ENCODE measurements at regions not wholly inside any gene's neighbourhood (a gene's known extent, or its start where the extent isn't known, plus 50 kb on each side); places are given as distances from the start of the nearest gene placed in this dataset.

DNA sequence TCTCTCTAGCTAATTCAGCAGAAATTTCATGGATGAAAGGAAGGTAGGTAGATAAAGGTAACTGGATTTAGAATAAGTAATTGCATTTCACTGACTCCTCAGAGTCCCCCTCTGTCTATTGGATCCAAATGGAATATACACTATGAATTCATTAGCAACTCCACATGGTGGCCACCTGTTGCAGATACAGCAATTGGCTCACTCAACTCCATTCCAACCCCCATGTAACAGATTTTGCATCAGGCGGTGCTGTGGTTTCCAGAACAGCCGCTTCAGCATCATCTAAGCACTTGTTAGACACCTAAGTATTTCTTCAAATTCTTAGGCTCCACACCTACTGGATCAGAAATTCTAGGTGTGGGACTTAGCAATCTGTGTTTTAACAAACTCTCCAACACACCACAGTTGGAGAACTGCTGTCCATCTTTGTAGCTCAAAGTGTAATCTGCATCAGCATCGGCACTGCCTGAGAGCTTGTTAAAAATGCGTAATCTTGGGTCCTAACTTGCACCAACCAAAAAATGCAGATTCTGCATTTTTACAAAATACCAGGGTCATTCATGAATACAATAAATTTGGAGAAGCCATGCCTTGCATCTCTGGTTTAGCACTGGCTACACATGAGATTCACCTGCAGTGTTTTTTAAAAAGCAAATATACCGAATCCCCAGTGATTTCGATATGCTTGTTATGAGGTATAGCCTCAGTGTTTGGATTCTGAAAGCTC is 413.8 kb upstream of the CD180 start:
- Mint-ChIP-seq H3K27ac (ENCODE audit: unreplicated experiment) (no peak overlapping the region), H3K4me1 (ENCODE audit: low read depth, unreplicated experiment) (peaks cover 16% of the 10 kb centered on the region), H3K36me3 (ENCODE audit: insufficient read depth, unreplicated experiment) (no peaks in the 10 kb centered on the region), H3K27me3 (ENCODE audit: unreplicated experiment) (no peaks in the 10 kb centered on the region), H3K4me3 (ENCODE audit: low read depth, unreplicated experiment) (no peak overlapping the region), H3K9me3 (ENCODE audit: low read depth, unreplicated experiment) (no peaks in the 10 kb centered on the region)
- TF ChIP-seq, protein P1, sequence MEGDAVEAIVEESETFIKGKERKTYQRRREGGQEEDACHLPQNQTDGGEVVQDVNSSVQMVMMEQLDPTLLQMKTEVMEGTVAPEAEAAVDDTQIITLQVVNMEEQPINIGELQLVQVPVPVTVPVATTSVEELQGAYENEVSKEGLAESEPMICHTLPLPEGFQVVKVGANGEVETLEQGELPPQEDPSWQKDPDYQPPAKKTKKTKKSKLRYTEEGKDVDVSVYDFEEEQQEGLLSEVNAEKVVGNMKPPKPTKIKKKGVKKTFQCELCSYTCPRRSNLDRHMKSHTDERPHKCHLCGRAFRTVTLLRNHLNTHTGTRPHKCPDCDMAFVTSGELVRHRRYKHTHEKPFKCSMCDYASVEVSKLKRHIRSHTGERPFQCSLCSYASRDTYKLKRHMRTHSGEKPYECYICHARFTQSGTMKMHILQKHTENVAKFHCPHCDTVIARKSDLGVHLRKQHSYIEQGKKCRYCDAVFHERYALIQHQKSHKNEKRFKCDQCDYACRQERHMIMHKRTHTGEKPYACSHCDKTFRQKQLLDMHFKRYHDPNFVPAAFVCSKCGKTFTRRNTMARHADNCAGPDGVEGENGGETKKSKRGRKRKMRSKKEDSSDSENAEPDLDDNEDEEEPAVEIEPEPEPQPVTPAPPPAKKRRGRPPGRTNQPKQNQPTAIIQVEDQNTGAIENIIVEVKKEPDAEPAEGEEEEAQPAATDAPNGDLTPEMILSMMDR (IDR thresholded peaks at IDR 0.05; ENCODE audit: unreplicated experiment), result no peak
- no peak for DNase-seq
- CTCF ChIA-PET, result no interaction called here
- intact Hi-C loops (cut with micrococcal nuclease; ENCODE audit: unreplicated experiment), result no loop called here
- BruUV-seq (replicated peaks), result no TSS peak

- no peak for DNase-seq
- intact Hi-C loops (cut with micrococcal nuclease; ENCODE audit: unreplicated experiment), result no loop called here
- TF ChIP-seq, protein P1 (IDR thresholded peaks at IDR 0.05; ENCODE audit: unreplicated experiment), result no peak
- Mint-ChIP-seq H3K27ac (ENCODE audit: unreplicated experiment) (no peak overlapping the region), H3K4me1 (ENCODE audit: low read depth, unreplicated experiment) (peaks cover 20% of the 10 kb centered on the region), H3K9me3 (ENCODE audit: low read depth, unreplicated experiment) (peaks cover under 1% of the 10 kb centered on the region), H3K27me3 (ENCODE audit: unreplicated experiment) (no peaks in the 10 kb centered on the region), H3K4me3 (ENCODE audit: low read depth, unreplicated experiment) (no peak overlapping the region), H3K36me3 (ENCODE audit: insufficient read depth, unreplicated experiment) (no peaks in the 10 kb centered on the region)
- CTCF ChIA-PET, result no interaction called here
- BruUV-seq (replicated peaks), result no TSS peak
These were observed 411.4 kb upstream of the CD180 start for GRCh38 chr5:67607958-67608357.

GRCh38 chr5:67606586-67606947 is 410.0 kb upstream of the CD180 start:
- TF ChIP-seq, protein P1 (IDR thresholded peaks at IDR 0.05; ENCODE audit: unreplicated experiment), result no peak
- intact Hi-C loops (cut with micrococcal nuclease; ENCODE audit: unreplicated experiment), result no loop called here
- no peak for DNase-seq
- H3K4me1 Mint-ChIP-seq (ENCODE audit: low read depth, unreplicated experiment), result peaks cover 20% of the 10 kb centered on the region
- H3K27me3 Mint-ChIP-seq (ENCODE audit: unreplicated experiment), result no peaks in the 10 kb centered on the region
- H3K9me3 Mint-ChIP-seq (ENCODE audit: low read depth, unreplicated experiment), result peaks cover 3% of the 10 kb centered on the region
- H3K27ac Mint-ChIP-seq (ENCODE audit: unreplicated experiment), result no peak overlapping the region
- H3K4me3 Mint-ChIP-seq (ENCODE audit: low read depth, unreplicated experiment), result no peak overlapping the region
- CTCF ChIA-PET, result interaction anchor here (0.7 kb wide), 1 partner anchor 11 kb away, joined by 6 read pairs; no protein-coding TSS in a partner anchor
- no peaks in the 10 kb centered on the region for H3K36me3 Mint-ChIP-seq (ENCODE audit: insufficient read depth, unreplicated experiment)
- no TSS peak for BruUV-seq (replicated peaks)

DNA sequence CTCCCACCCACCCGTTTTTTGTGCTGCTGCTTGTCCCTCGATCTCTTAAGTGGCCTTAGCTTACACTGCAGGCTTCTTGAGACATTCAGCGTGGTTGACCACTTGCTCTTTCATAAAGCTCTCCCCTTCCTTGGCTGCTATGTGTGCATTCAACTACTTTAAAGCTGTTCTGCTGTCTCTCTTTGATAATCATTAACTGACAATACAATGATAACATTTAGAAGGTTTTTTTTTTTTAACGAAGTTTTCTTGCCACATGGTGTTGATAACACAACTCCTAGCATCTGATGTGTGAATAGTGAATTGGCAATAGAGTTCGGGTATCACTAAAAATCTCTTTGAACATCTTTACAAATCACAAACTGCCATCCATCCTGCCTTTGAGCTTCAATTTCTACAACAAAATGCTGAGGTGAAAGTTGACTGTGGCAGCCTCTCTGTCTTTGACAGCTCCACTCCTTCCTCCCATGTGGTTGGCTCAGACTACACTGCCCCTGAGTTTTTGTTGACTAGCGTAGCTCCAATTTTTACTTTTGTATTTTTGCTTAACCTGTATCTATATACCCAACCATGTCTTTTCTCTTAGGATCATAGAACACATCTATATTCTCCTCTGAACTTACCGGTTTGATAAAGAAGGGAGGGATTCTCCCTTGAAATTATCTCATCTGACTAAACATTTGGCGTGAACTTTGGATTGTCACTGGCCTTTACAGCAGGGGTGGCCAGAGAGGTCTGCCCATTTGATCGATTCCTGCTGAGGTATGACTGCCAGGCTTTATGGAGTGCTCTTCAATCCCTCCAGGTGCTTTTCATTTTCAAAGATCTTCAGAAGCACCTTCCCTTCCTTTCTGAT is 409.4 kb upstream of the CD180 start:
- BruUV-seq (replicated peaks), result no TSS peak
- CTCF ChIA-PET, result interaction anchor here (0.7 kb wide), 1 partner anchor 15 kb away, joined by 3 read pairs; no protein-coding TSS in a partner anchor
- no peaks in the 10 kb centered on the region for H3K36me3 Mint-ChIP-seq (ENCODE audit: insufficient read depth, unreplicated experiment)
- DNase-seq, result no peak
- TF ChIP-seq, protein P1 (IDR thresholded peaks at IDR 0.05; ENCODE audit: unreplicated experiment), result no peak
- intact Hi-C loops (cut with micrococcal nuclease; ENCODE audit: unreplicated experiment), result no loop called here
- H3K27me3 Mint-ChIP-seq (ENCODE audit: unreplicated experiment), result no peaks in the 10 kb centered on the region
- H3K4me1 Mint-ChIP-seq (ENCODE audit: low read depth, unreplicated experiment), result peaks cover 20% of the 10 kb centered on the region
- H3K4me3 Mint-ChIP-seq (ENCODE audit: low read depth, unreplicated experiment), result no peak overlapping the region
- no peak overlapping the region for H3K27ac Mint-ChIP-seq (ENCODE audit: unreplicated experiment)
- peaks cover 9% of the 10 kb centered on the region for H3K9me3 Mint-ChIP-seq (ENCODE audit: low read depth, unreplicated experiment)
